Cardiac fibroblast (primary cell): ENCODE measurements at regions not wholly inside any gene's neighbourhood (a gene's known extent, or its start where the extent isn't known, plus 50 kb on each side); places are given as distances from the start of the nearest gene placed in this dataset.

Experiments
- DNase-seq, 2 donors: peaks; one replicate each; pipeline versions ENCODE4 v3.0.0 to v3.0.0-alpha.2; 2010; ENCODE audit warnings: low read depth in 2 of 2
- H3K4me3 ChIP-seq, 2 donors: replicated peaks in 1 of 2; 1 replicate in 1 of 2; 2 replicates in 1 of 2; pipeline ENCODE4 v1.5.1; 2011; ENCODE audit warnings: low read depth in 2 of 2, low read length in 2 of 2, mild to moderate bottlenecking in 2 of 2, moderate library complexity in 1 of 2
- TF ChIP-seq, protein P1 (sequence below): IDR thresholded peaks from one replicate; pipeline ENCODE4 v1.5.1; 2011; ENCODE audit warnings: low read depth, mild to moderate bottlenecking, low read length, inconsistent platforms

DNA sequence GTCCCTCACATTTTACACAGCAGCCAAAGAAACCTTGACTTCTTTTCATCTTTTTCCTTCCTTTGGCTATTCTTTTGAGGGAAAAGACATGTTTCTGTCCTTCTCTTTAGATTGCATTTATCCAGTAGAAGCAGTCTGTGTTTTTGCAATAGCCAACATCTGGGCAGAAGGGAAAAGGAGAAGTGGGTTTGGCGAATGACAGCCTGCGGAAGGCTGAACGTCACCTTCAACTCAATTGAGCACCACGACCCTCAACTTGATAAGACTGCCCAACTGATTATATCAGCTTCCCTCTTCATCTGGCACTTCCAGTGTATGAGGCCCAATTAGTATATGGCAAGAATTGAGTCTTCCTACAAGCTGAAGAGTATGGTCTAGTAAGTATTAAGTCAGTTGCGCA lies 1997.6 kb upstream of the WWC1 start:
- no peak overlapping the region for H3K4me3 ChIP-seq
- TF ChIP-seq, protein P1, sequence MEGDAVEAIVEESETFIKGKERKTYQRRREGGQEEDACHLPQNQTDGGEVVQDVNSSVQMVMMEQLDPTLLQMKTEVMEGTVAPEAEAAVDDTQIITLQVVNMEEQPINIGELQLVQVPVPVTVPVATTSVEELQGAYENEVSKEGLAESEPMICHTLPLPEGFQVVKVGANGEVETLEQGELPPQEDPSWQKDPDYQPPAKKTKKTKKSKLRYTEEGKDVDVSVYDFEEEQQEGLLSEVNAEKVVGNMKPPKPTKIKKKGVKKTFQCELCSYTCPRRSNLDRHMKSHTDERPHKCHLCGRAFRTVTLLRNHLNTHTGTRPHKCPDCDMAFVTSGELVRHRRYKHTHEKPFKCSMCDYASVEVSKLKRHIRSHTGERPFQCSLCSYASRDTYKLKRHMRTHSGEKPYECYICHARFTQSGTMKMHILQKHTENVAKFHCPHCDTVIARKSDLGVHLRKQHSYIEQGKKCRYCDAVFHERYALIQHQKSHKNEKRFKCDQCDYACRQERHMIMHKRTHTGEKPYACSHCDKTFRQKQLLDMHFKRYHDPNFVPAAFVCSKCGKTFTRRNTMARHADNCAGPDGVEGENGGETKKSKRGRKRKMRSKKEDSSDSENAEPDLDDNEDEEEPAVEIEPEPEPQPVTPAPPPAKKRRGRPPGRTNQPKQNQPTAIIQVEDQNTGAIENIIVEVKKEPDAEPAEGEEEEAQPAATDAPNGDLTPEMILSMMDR: no peak
- no peak for DNase-seq

DNA sequence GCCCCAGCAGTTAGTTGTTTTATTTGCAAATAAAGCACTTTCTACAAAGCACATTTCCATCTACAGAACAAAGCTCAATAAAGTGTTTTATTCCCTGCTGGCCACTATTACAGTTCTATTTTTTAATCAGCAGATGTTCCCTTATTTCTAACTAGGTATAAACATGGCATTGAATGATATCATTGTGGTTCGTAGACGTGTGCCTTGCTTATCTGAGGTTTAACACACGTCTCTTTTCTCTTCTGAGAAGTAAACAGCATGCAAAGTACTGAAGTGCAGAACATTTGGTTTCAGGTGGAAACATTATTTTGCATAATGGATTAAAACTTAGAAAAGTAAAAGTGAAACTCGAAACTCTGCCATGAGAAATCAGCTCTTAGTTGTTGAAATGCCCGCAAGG lies 1989.3 kb upstream of the WWC1 start:
- TF ChIP-seq, protein P1: no peak
- no peak for DNase-seq
- H3K4me3 ChIP-seq: no peak overlapping the region

DNA sequence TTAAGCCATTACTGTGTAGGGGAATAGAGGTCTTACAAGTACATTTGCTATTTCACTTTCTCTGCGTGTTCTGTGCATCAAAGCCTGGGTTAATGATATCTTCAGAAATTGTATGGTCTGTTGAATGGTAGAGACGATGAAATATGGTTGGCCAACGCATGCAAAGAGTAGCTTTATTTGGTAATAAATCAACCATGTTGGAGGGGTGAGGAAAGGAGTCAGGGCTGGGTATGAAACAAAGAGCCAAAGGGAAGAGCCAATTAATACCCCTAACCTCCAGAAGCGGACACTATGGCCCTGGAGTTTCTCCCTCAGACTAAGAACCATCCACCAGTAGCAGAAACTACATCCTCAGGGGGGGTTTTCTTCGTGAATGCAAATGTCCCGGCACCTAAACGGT lies 1974.0 kb upstream of the WWC1 start:
- TF ChIP-seq, protein P1: no peak

DNA sequence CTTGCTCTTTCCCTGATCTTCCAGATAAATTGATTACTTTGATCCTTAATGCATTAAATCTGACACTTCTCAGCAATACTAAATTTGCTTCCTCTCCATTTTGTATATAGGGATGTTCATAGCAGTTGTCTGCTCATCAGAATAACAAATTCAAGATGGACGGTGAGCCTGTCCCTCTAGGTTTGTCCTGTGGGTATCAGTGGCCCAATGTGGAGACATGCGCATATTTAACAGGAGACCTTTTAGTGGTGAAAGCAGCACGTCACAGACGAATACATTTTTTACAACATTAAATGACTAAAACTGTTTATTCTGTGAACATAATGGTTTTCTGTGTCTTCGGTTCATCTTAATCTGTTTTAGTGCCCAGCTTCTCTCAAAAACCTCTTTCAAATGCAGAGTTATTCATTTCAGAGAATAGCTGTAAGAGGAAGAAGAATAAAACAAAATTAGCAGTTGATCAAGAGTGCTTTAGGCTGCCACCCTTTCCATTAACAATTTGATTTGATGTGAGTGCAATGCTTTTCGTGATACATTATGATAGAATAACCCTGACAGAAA lies 1970.4 kb upstream of the WWC1 start:
- TF ChIP-seq, protein P1: no peak
- DNase-seq: no peak
- no peak overlapping the region for H3K4me3 ChIP-seq

More for the DNA sequence above, 1974.0 kb upstream of the WWC1 start:
- H3K4me3 ChIP-seq: no peak overlapping the region
- DNase-seq: no peak

DNA sequence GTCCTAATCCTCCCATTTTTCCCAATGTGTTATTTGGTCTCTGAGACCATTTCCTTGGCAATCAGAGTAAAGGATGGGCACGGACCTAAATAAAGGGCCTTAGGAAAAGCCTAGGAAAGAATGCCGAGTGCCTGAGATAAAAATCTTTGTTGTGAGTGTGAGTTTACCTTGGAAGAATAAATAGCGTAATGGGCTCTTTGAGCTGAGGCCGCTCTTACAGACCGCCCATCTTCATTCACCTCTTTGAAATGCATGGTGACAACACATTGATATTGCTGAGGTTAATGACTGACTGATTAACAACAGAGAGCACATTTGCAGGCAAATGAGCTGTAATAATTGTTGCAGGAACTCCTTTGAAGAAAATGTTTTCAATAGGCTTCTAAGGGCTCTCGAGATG lies 1967.1 kb upstream of the WWC1 start:
- DNase-seq: no peak
- TF ChIP-seq, protein P1: no peak

DNA sequence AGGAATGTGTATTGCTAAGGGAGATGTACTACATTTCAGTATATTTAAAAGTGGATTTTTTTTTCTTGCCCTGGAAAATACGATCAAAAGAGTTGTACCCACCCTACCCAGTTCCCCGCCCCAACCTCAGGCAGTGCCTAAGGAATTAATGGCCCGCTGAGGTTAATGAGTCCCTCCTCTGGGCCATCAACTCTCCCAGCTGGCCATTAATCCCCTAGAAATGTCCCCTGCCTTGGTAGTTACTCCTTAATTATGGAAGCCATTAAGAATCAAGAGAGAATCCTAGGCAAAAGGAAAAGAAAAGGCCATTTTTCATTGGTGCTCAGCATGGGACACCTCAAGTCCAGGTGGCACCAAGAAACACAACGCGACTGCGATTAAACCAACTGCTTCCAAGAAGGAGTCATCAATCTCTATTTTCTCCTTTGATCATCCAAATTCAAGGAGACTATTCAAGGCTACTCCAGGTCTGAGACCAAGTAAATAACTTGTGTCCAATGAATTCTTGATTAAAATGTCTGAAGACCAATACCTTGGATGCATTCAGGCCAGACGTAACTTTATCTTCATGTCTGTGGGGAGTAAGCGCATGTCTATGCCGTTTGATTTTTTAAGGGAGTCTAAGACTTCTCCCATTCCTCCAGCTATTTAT lies 1962.2 kb upstream of the WWC1 start:
- TF ChIP-seq, protein P1: no peak
- no peak for DNase-seq
- no peak overlapping the region for H3K4me3 ChIP-seq

More for the DNA sequence above, 1967.1 kb upstream of the WWC1 start:
- H3K4me3 ChIP-seq: no peak overlapping the region

DNA sequence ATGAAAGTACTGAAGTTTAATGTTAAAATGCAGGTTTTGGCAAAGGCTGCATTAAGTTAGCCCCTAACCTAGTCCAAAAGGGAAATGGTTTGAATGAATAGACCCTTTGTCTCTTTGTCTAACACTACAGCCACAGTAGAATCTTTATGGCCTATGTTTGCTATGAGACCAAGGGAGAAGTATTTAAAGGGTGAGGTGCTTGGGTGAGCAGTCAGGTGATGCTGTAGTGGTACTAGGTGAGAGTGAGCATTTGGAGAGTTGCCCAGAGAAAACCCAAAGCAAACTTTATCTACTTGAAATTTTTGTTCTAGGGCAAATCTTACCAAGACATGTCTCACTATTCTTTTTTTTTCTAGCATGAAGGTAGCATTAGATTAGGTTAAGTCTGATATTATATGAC lies 1961.4 kb upstream of the WWC1 start:
- TF ChIP-seq, protein P1: no peak
- no peak overlapping the region for H3K4me3 ChIP-seq
- no peak for DNase-seq
